GM18907 (cell line): ENCODE measurements at regions not wholly inside any gene's neighbourhood (a gene's known extent, or its start where the extent isn't known, plus 50 kb on each side); places are given as distances from the start of the nearest gene placed in this dataset.

Source experiments
- ATAC-seq: cut with Tn5 transposase; IDR thresholded peaks from one replicate; pipeline ENCODE4 v1.9.1; 2021; ENCODE audit warnings: mild to moderate bottlenecking, moderate library complexity; ENCODE audit not compliant: unreplicated experiment

GRCh38 chrX:57848857-57849256, 61.4 kb downstream of the ZXDA start:
- ATAC-seq, result no peak

GRCh38 chrX:57822818-57823217, 87.4 kb downstream of the ZXDA start:
- ATAC-seq, result no peak

DNA sequence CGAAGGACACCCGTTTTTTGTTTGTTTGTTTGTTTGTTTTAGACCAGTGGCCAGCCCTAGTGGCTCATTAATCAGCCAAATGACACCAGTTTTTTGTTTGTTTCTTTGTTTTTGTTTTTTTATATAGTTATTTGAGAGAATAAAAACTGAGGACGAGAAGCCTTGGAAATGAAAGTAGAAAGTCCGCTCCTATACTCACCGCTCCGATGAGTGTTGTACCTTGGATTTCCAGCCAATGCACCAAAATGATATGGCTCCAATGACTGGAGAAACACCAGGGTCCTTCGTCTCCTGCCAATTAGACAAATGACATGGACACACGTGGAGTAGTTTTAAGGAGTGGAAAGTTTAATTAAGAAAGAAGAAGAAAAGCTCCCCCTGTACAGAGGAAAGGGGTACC, 87.9 kb downstream of the ZXDA start:
- no peak for ATAC-seq

DNA sequence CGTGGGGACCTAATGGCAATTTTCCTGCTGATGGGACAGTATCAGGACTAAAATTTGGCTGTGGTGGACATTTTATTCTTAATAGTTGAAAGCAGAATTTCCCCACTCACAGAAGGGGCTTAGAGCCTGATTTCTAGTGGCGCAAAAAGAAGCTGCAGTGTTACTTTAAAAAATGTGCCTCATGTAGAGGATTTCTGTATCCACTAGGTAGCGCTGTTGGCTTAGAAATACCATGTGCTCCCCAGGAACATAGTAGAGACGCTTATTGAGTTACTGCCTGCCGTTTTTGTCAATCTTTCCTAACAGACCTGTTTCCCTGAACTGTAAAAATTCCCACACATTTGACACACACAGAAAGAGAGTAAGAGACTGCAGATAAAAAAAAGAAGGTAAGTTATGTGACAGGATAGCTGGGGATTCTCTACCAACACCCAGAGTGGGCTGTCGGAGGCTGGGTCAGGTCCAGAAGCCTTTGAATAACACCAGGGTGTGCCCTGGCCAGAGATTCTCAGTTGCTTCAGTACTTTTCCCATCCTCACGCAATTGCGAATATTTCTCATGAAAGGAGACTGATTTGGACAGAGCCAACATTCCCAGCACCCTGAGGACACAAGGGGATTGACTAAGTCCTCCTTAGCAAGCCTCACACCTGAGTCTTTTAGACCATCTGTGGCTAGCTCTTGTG, 88.4 kb downstream of the ZXDA start:
- peak; percentile 83 for ATAC-seq

- ATAC-seq, result no peak
Observed at GRCh38 chrX:57817302-57817701, 93.0 kb downstream of the ZXDA start.

DNA sequence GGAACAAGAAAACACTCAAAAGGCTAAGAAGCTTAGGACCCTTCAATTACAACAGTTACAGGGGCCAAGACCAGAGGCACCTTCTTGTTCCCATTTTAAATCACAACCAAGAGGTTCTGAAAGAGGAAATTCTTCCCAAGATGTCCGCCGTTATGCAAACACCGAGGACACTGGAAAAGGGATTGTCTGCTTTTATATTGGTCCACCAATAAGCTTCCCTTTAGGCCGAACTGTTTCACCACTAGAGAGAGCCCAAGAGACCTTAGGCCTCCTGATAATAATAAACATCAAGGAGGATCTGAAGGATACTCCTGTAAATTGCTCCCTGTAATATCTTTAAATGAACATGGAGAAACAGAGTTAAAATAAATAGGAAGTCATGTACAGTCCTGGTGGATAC, 92.6 kb upstream of the NLRP2B start:
- ATAC-seq, result no peak

GRCh38 chrX:57771689-57772088, 91.6 kb upstream of the NLRP2B start:
- ATAC-seq, result no peak

DNA sequence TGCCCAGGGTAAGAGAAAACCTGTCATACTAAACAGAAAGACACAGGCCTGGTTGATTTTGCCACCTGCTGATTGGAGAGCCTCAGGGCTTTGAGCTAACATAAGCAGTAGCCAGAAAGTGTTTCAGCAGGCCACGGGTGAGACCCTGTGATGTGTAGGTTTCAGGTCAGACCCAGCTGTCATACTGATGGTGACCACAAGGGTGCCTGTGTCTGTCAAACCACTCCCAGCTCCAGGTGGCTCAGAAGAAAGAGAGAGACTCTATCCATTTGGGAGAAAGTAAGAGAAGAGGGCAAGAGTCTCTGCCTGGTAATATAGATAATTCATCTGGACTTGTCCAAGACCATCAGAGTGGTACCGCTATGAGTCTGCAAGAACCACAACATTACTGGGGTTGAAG, 72.8 kb upstream of the NLRP2B start:
- ATAC-seq, result no peak

GRCh38 chrX:57741107-57741506, 61.0 kb upstream of the NLRP2B start:
- ATAC-seq, result no peak

DNA sequence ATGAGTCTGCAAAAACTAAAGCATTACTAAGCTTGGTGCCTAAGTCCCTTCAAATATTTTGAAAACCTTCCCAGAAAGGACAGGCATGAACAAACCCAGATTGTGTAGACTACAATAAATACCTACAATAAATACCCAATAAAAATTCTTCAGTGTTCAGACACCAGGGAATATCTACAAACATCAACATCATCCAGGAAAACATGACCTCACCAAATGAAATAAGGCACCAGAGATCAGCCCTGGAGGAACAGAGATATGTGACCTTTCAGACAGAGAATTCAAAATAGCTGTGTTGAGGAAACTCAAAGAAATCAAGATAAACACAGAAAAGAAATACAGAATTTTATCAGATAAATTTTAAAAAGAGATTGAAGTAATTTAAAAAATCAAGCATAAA, 57.8 kb upstream of the NLRP2B start:
- ATAC-seq, result no peak
